Heart left ventricle (tissue), 13 donors: ENCODE measurements at regions not wholly inside any gene's neighbourhood (a gene's known extent, or its start where the extent isn't known, plus 50 kb on each side); places are given as distances from the start of the nearest gene placed in this dataset.

Source experiments
- CTCF ChIP-seq, 12 donors: fragments of 200-600 bp; sonication (generic) in 4 of 12; IDR thresholded peaks; one replicate each; pipeline versions ENCODE4 v1.5.0 to v1.8.0; 2018 to 2022; ENCODE audit warnings: antibody characterized with exemption in 12 of 12, mild to moderate bottlenecking in 5 of 12
- POLR2A ChIP-seq, 2 donors: fragments of 450-650 bp; IDR thresholded peaks; one replicate each; pipeline ENCODE4 v1.6.1; 2017; ENCODE audit warnings: antibody characterized with exemption in 2 of 2, mild to moderate bottlenecking in 2 of 2, moderate library complexity in 2 of 2
- donor health status: ischemic (EF 13 %, LVEDD 7.1; RV severe dilation, severe dysfunction).
- donor health status: DM: no; HTN: yes; CAD: no.
- donor health status: DM: no; HTN: no; CAD: no.
- donor health status: ischemic (EF 25% LVEDD 6.9; RV normal size, moderate dysfunction).
- donor health status: ischemic (EF 25% LVEDD 5.7; RV mildly dilated, moderate dysfunction).
- donor health status: ischemic (EF 35%, LVEDD 5.7; RV mildly dilated, moderate dysfunction).
- donor health status: nonischemic (EF 11% LVEDD 7.7; RV severe dilation, severe dysfunction).
- donor health status: DM: yes; HTN: yes; CAD: no.
- donor health status: PGD.
- donor health status: ischemic (EF 29% LVEDD 5.4; RV normal size, mild dysfunction).
- donor health status: nonischemic (EF 23%, LVEDD 6.1; RV moderate dilation, normal function).

GRCh38 chr14:104283197-104284106 is 145.1 kb downstream of the KIF26A start:
- TF ChIP-seq CTCF (IDR thresholded peaks at IDR 0.05) (no peak), POLR2A (IDR thresholded peaks at IDR 0.05) (no peak)
